GM23338 (cell line): ENCODE measurements at regions not wholly inside any gene's neighbourhood (a gene's known extent, or its start where the extent isn't known, plus 50 kb on each side); places are given as distances from the start of the nearest gene placed in this dataset.

Experiments
- ATAC-seq: fragments of 200-7000 bp; cut with Tn5 transposase; 3 replicates; pipeline ENCODE4 v1.9.1; 2020
- DNase-seq: peaks from one replicate; pipeline ENCODE4 v3.0.0-alpha.2; 2015; ENCODE audit warnings: low spot score
- H2AFZ ChIP-seq: fragments of 200-600 bp; sonication (generic); 2 replicates; pipeline ENCODE4 v1.8.0; 2016; ENCODE audit warnings: antibody characterized with exemption, mild to moderate bottlenecking, moderate library complexity
- H3F3A ChIP-seq: fragments of 200-600 bp; sonication (generic); replicated peaks from 2 replicates; pipeline ENCODE4 v1.8.0; 2017; ENCODE audit warnings: antibody characterized with exemption, mixed run types, low read depth
- H3K27ac ChIP-seq: fragments of 200-600 bp; sonication (generic); 2 replicates; pipeline ENCODE4 v1.6.1; 2016; ENCODE audit warnings: low read depth
- H3K27me3 ChIP-seq: fragments of 200-600 bp; sonication (generic); 2 replicates; pipeline ENCODE4 v1.8.0; 2016; ENCODE audit warnings: mild to moderate bottlenecking, mixed run types, moderate library complexity; ENCODE audit not compliant: insufficient read depth
- H3K36me3 ChIP-seq: fragments of 200-600 bp; sonication (generic); 2 replicates; pipeline ENCODE4 v1.8.0; 2016; ENCODE audit warnings: mild to moderate bottlenecking; ENCODE audit not compliant: insufficient read depth
- H3K4me1 ChIP-seq: fragments of 200-600 bp; sonication (generic); 2 replicates; pipeline ENCODE4 v1.8.0; 2016; ENCODE audit warnings: mild to moderate bottlenecking, moderate library complexity; ENCODE audit not compliant: insufficient read depth
- H3K4me2 ChIP-seq: fragments of 200-600 bp; sonication (generic); 2 replicates; pipeline ENCODE4 v1.7.1; 2017; ENCODE audit warnings: mixed run types
- H3K4me3 ChIP-seq: fragments of 200-600 bp; sonication (generic); 2 replicates; pipeline ENCODE4 v1.6.1; 2016; ENCODE audit warnings: mixed run types
- H3K79me2 ChIP-seq: fragments of 200-600 bp; sonication (generic); replicated peaks from 2 replicates; pipeline ENCODE4 v1.8.0; 2017; ENCODE audit warnings: mild to moderate bottlenecking; ENCODE audit not compliant: insufficient read depth
- H3K9me2 ChIP-seq: fragments of 200-600 bp; sonication (generic); 2 replicates; pipeline ENCODE4 v1.8.0; 2017; ENCODE audit not compliant: insufficient read depth
- H4K20me1 ChIP-seq: fragments of 200-600 bp; sonication (generic); replicated peaks from 2 replicates; pipeline ENCODE4 v1.8.0; 2017; ENCODE audit warnings: mild to moderate bottlenecking; ENCODE audit not compliant: insufficient read depth
- H3K27ac Mint-ChIP-seq: 2 replicates; pipeline ENCODE4 v1.8.0; 2020; ENCODE audit warnings: inconsistent platforms, mild to moderate bottlenecking, moderate library complexity, mixed read lengths
- H3K27me3 Mint-ChIP-seq: 3 replicates; pipeline ENCODE4 v1.8.0; 2022; ENCODE audit warnings: low read depth, mild to moderate bottlenecking, moderate library complexity, mixed read lengths, inconsistent platforms; ENCODE audit not compliant: insufficient read depth, poor library complexity
- H3K36me3 Mint-ChIP-seq: 3 replicates; pipeline ENCODE4 v1.8.0; 2021; ENCODE audit warnings: low read depth, mild to moderate bottlenecking, inconsistent platforms, moderate library complexity, mixed read lengths
- H3K4me1 Mint-ChIP-seq: 3 replicates; pipeline ENCODE4 v1.8.0; 2020; ENCODE audit warnings: mild to moderate bottlenecking, inconsistent platforms, mixed read lengths
- H3K4me3 Mint-ChIP-seq: 3 replicates; pipeline ENCODE4 v1.8.0; 2021; ENCODE audit warnings: moderate library complexity, mild to moderate bottlenecking, inconsistent platforms, mixed read lengths
- H3K9me3 Mint-ChIP-seq: 3 replicates; pipeline ENCODE4 v1.8.0; 2020; ENCODE audit warnings: moderate library complexity, mild to moderate bottlenecking, inconsistent platforms, mixed read lengths
- CREB1 ChIP-seq: fragments of 250-450 bp; sonication (Bioruptor Pico); IDR thresholded peaks from 2 replicates; pipeline ENCODE4 v1.5.0; 2020; ENCODE audit warnings: low read depth, mild to moderate bottlenecking, moderate library complexity
- CTCF ChIP-seq, 2 experiments: fragments of 200-600 bp in 1 of 2; sonication (generic) in 1 of 2; conservative IDR thresholded peaks; 2 replicates each; pipeline versions ENCODE4 v1.5.1 to v1.6.1; 2016 to 2017; ENCODE audit warnings: antibody characterized with exemption in 2 of 2, low read depth in 2 of 2, mild to moderate bottlenecking in 2 of 2, moderate library complexity in 1 of 2
- ETS1 ChIP-seq: IDR thresholded peaks from 2 replicates; pipeline ENCODE4 v1.6.1; 2016; ENCODE audit warnings: antibody characterized with exemption
- EZH2 ChIP-seq: fragments of 200-600 bp; sonication (generic); IDR thresholded peaks from one replicate; pipeline ENCODE4 v1.8.0; 2017; ENCODE audit warnings: antibody characterized with exemption, mild to moderate bottlenecking, low read depth; ENCODE audit not compliant: unreplicated experiment
- EZH2phosphoT487 ChIP-seq: fragments of 200-600 bp; sonication (generic); IDR thresholded peaks from one replicate; pipeline ENCODE4 v1.8.1; 2018; ENCODE audit warnings: antibody characterized with exemption; ENCODE audit not compliant: unreplicated experiment
- JUNB ChIP-seq: IDR thresholded peaks from one replicate; pipeline ENCODE4 v1.6.1; 2016; ENCODE audit warnings: antibody characterized with exemption; ENCODE audit not compliant: unreplicated experiment
- NANOG ChIP-seq: IDR thresholded peaks from 2 replicates; pipeline ENCODE4 v1.6.1; 2016; ENCODE audit warnings: antibody characterized with exemption, borderline replicate concordance
- POLR2AphosphoS5 ChIP-seq: IDR thresholded peaks from 2 replicates; pipeline ENCODE4 v1.6.1; 2016; ENCODE audit warnings: antibody characterized with exemption, low read depth
- REST ChIP-seq: IDR thresholded peaks from one replicate; pipeline ENCODE4 v1.6.1; 2018; ENCODE audit warnings: antibody characterized with exemption; ENCODE audit not compliant: unreplicated experiment
- STAT1 ChIP-seq: IDR thresholded peaks from one replicate; pipeline ENCODE4 v1.6.1; 2016; ENCODE audit warnings: antibody characterized with exemption; ENCODE audit not compliant: unreplicated experiment
- ZNF114 ChIP-seq: fragments of 250-450 bp; sonication (Bioruptor Pico); IDR thresholded peaks from 2 replicates; pipeline ENCODE4 v1.5.0; 2020; ENCODE audit warnings: mild to moderate bottlenecking, moderate library complexity
- ZNF331 ChIP-seq: fragments of 250-450 bp; sonication (Bioruptor Pico); IDR thresholded peaks from 2 replicates; pipeline ENCODE4 v1.5.0; 2020; ENCODE audit warnings: low read depth, mild to moderate bottlenecking, moderate library complexity
- ZNF462 ChIP-seq: fragments of 250-450 bp; sonication (Bioruptor Pico); IDR thresholded peaks from 2 replicates; pipeline ENCODE4 v1.5.0; 2020; ENCODE audit warnings: mild to moderate bottlenecking, moderate library complexity

- H2AFZ ChIP-seq, result peak overlapping the region; percentile 80
- no peak overlapping the region for H3K27ac ChIP-seq
- Mint-ChIP-seq H3K4me3 (no peak overlapping the region), H3K27ac (no peak overlapping the region), H3K4me1 (peaks cover 13% of the 10 kb centered on the region), H3K9me3 (no peaks in the 10 kb centered on the region), H3K36me3 (no peaks in the 10 kb centered on the region), H3K27me3 (peaks cover 2% of the 10 kb centered on the region)
- H3K4me2 ChIP-seq, result no peak overlapping the region
- no peaks in the 10 kb centered on the region for H3K79me2 ChIP-seq
- H3F3A ChIP-seq, result no peaks in the 10 kb centered on the region
- no peaks in the 10 kb centered on the region for H4K20me1 ChIP-seq
- no peak for ATAC-seq
- no peak for DNase-seq
- no peak overlapping the region for H3K4me3 ChIP-seq
- no peaks in the 10 kb centered on the region for H3K27me3 ChIP-seq
- no peaks in the 10 kb centered on the region for H3K36me3 ChIP-seq
- H3K9me2 ChIP-seq, result no peaks in the 10 kb centered on the region
- TF ChIP-seq ZNF331 (CRISPR knock-in tag) (no peak), CTCF (conservative IDR thresholded peaks at IDR 0.05; ENCODE audit: low read depth in 2 of 2) (no peak), EZH2phosphoT487 (no peak), REST (no peak), NANOG (no peak), CREB1 (no peak), ZNF114 (CRISPR knock-in tag) (no peak), ZNF462 (no peak), ETS1 (no peak), EZH2 (no peak), JUNB (no peak), POLR2AphosphoS5 (no peak), STAT1 (no peak)
- H3K4me1 ChIP-seq, result peaks cover 15% of the 10 kb centered on the region; the same call in 1 of the 2 replicates
These were observed 85.1 kb upstream of the ARHGAP5 start for GRCh38 chr14:31992011-31992447.
